ENCODE measurements at regions not wholly inside any gene's neighbourhood (a gene's known extent, or its start where the extent isn't known, plus 50 kb on each side); places are given as distances from the start of the nearest gene placed in this dataset.

- Histone ChIP-seq H3K9me3 (no peaks in the 10 kb centered on the region), H3K4me1 (no peaks in the 10 kb centered on the region), H3K27me3 (peaks cover 0 to 3% (median 0%) of the 10 kb centered on the region in 4 donors), H3K36me3 (no peaks in the 10 kb centered on the region), H3K4me3 (no peak overlapping the region), H3K27ac (no peak overlapping the region)
- intact Hi-C loops (cut with DNase I) = no loop called here
- TF ChIP-seq POLR2A (IDR thresholded peaks at IDR 0.05) = no peak
- TF ChIP-seq CTCF (IDR thresholded peaks at IDR 0.05) = no peak
- WGBS, 2 donors = 82 to 86% methylated on average over 3 of the region's 3 CpGs
- DNase-seq = no peak
Observed at GRCh38 chr1:168782559-168783116, 53.6 kb upstream of the DPT start.

- Histone ChIP-seq H3K27me3 (peaks cover 0 to 3% (median 0%) of the 10 kb centered on the region in 4 donors), H3K4me1 (no peaks in the 10 kb centered on the region), H3K36me3 (no peaks in the 10 kb centered on the region), H3K27ac (peak overlapping the region in 3 of 4 donors; percentile 17 to 63 (median 37)), H3K4me3 (no peak overlapping the region), H3K9me3 (no peaks in the 10 kb centered on the region)
- WGBS, 2 donors = 31 to 38% methylated on average over 4 of the region's 4 CpGs
- intact Hi-C loops (cut with DNase I) = no loop called here
- no peak for DNase-seq
- TF ChIP-seq POLR2A (IDR thresholded peaks at IDR 0.05) = no peak
- TF ChIP-seq CTCF (IDR thresholded peaks at IDR 0.05) = no peak
Observed at GRCh38 chr1:168783458-168784210, 54.6 kb upstream of the DPT start.

GRCh38 chr1:168786476-168787330 is 57.7 kb upstream of the DPT start:
- 43 to 69% methylated on average over 4 of the region's 4 CpGs for WGBS, 2 donors
- peaks cover 0 to 3% (median 0%) of the 10 kb centered on the region in 4 donors for H3K27me3 ChIP-seq
- no peaks in the 10 kb centered on the region for H3K4me1 ChIP-seq
- no peak for DNase-seq
- no peaks in the 10 kb centered on the region for H3K36me3 ChIP-seq
- intact Hi-C loops (cut with DNase I) = no loop called here
- no peak overlapping the region for H3K4me3 ChIP-seq
- TF ChIP-seq POLR2A (IDR thresholded peaks at IDR 0.05) = no peak
- TF ChIP-seq CTCF (IDR thresholded peaks at IDR 0.05) = no peak
- no peak overlapping the region for H3K27ac ChIP-seq
- no peaks in the 10 kb centered on the region for H3K9me3 ChIP-seq

- 91 to 93% methylated on average over 1 of the region's 1 CpG for WGBS, 2 donors
- H3K27me3 ChIP-seq = no peaks in the 10 kb centered on the region
- no peaks in the 10 kb centered on the region for H3K4me1 ChIP-seq
- no peaks in the 10 kb centered on the region for H3K9me3 ChIP-seq
- H3K4me3 ChIP-seq = no peak overlapping the region
- H3K36me3 ChIP-seq = no peaks in the 10 kb centered on the region
- H3K27ac ChIP-seq = no peak overlapping the region
- intact Hi-C loops (cut with DNase I) = no loop called here
- DNase-seq = no peak
- TF ChIP-seq CTCF (IDR thresholded peaks at IDR 0.05) (no peak), POLR2A (IDR thresholded peaks at IDR 0.05) (no peak)
Observed at GRCh38 chr1:168788258-168788657, 59.3 kb upstream of the DPT start.

GRCh38 chr1:168789501-168789900 is 60.5 kb upstream of the DPT start:
- Histone ChIP-seq H3K4me1 (no peaks in the 10 kb centered on the region), H3K27me3 (no peaks in the 10 kb centered on the region), H3K9me3 (no peaks in the 10 kb centered on the region), H3K27ac (no peak overlapping the region), H3K4me3 (no peak overlapping the region), H3K36me3 (no peaks in the 10 kb centered on the region)
- 68 to 80% methylated on average over 2 of the region's 2 CpGs for WGBS, 2 donors
- DNase-seq = no peak
- TF ChIP-seq CTCF (IDR thresholded peaks at IDR 0.05) = no peak
- TF ChIP-seq POLR2A (IDR thresholded peaks at IDR 0.05) = no peak
- intact Hi-C loops (cut with DNase I) = no loop called here
